Lower lobe of right lung (tissue), 2 donors: ENCODE measurements at regions not wholly inside any gene's neighbourhood (a gene's known extent, or its start where the extent isn't known, plus 50 kb on each side); places are given as distances from the start of the nearest gene placed in this dataset.
"Not testable (repeated sequence)": the region's sequence is repeated elsewhere in the genome, so short reads cannot be mapped to it uniquely, and the experiment has no call there.

ENCODE experiments used
- ATAC-seq, 2 donors: fragments of 200-7000 bp; cut with Tn5 transposase; one replicate each; pipeline ENCODE4 v1.9.1; 2020 to 2022; ENCODE audit warnings: mild to moderate bottlenecking in 2 of 2, moderate library complexity in 2 of 2
- DNase-seq: peaks from one replicate; pipeline ENCODE4 v3.0.0-alpha.2; 2020
- H3K27ac ChIP-seq: fragments of 200-600 bp; one replicate; pipeline ENCODE4 v1.8.0; 2022
- H3K27me3 ChIP-seq: fragments of 200-600 bp; one replicate; pipeline ENCODE4 v1.8.0; 2022; ENCODE audit warnings: low read depth
- H3K36me3 ChIP-seq: fragments of 200-600 bp; one replicate; pipeline ENCODE4 v1.8.0; 2022; ENCODE audit warnings: mild to moderate bottlenecking
- H3K4me1 ChIP-seq: fragments of 200-600 bp; one replicate; pipeline ENCODE4 v1.8.0; 2022
- H3K4me3 ChIP-seq: fragments of 200-600 bp; one replicate; pipeline ENCODE4 v1.8.0; 2022; ENCODE audit warnings: mild to moderate bottlenecking
- H3K9me3 ChIP-seq: fragments of 200-600 bp; one replicate; pipeline ENCODE4 v1.8.0; 2022
- CTCF ChIP-seq: fragments of 200-600 bp; IDR thresholded peaks from one replicate; pipeline ENCODE4 v1.8.0; 2022; ENCODE audit warnings: antibody characterized with exemption, mild to moderate bottlenecking
- intact Hi-C: fragments of 100-400 bp; cut with DNase I; formaldehyde crosslinking; loops from one replicate; pipeline ENCODE4 v1.11.0; 2022
- donor health status: DM: no; HTN: yes; CAD: no; lungs with severe emphysema.

GRCh38 chr2:190150413-190150812, 87.9 kb upstream of the MSTN start:
- H3K4me3 ChIP-seq = no peak overlapping the region
- intact Hi-C loops = no loop called here
- DNase-seq = no peak
- ATAC-seq = no peak
- no peak overlapping the region for H3K27ac ChIP-seq
- no peaks in the 10 kb centered on the region for H3K27me3 ChIP-seq
- H3K4me1 ChIP-seq = no peaks in the 10 kb centered on the region
- H3K9me3 ChIP-seq = no peaks in the 10 kb centered on the region
- TF ChIP-seq CTCF = no peak
- no peaks in the 10 kb centered on the region for H3K36me3 ChIP-seq

- H3K9me3 ChIP-seq = no peaks in the 10 kb centered on the region
- DNase-seq (no peak), ATAC-seq (no peak)
- H3K27me3 ChIP-seq = no peaks in the 10 kb centered on the region
- H3K4me1 ChIP-seq = no peaks in the 10 kb centered on the region
- intact Hi-C loops = no loop called here
- H3K36me3 ChIP-seq = no peaks in the 10 kb centered on the region
- no peak overlapping the region for H3K27ac ChIP-seq
- no peak for TF ChIP-seq CTCF
- no peak overlapping the region for H3K4me3 ChIP-seq
These were observed 87.4 kb upstream of the MSTN start for GRCh38 chr2:190149908-190150307.

- H3K4me1 ChIP-seq = no peaks in the 10 kb centered on the region
- ATAC-seq (no peak), DNase-seq (no peak)
- intact Hi-C loops = no loop called here
- no peaks in the 10 kb centered on the region for H3K36me3 ChIP-seq
- no peak overlapping the region for H3K27ac ChIP-seq
- H3K27me3 ChIP-seq = no peaks in the 10 kb centered on the region
- TF ChIP-seq CTCF = no peak
- H3K9me3 ChIP-seq = no peaks in the 10 kb centered on the region
- no peak overlapping the region for H3K4me3 ChIP-seq
These were observed 86.7 kb upstream of the MSTN start for GRCh38 chr2:190149200-190149599.

- H3K4me1 ChIP-seq, H3K9me3 ChIP-seq, DNase-seq, H3K4me3 ChIP-seq, intact Hi-C loops, H3K36me3 ChIP-seq, ATAC-seq, H3K27me3 ChIP-seq, H3K27ac ChIP-seq: not testable (repeated sequence)
These were observed 83.6 kb upstream of the MSTN start for GRCh38 chr2:190146109-190146508.

GRCh38 chr2:190140474-190140873, 77.9 kb upstream of the MSTN start:
- intact Hi-C loops, ATAC-seq, DNase-seq, H3K9me3 ChIP-seq, H3K27ac ChIP-seq, H3K27me3 ChIP-seq, H3K4me3 ChIP-seq, H3K36me3 ChIP-seq, H3K4me1 ChIP-seq: not testable (repeated sequence)

GRCh38 chr2:190139371-190139770, 76.8 kb upstream of the MSTN start:
- no peak for TF ChIP-seq CTCF
- ATAC-seq (no peak), DNase-seq (no peak)
- no peaks in the 10 kb centered on the region for H3K4me1 ChIP-seq
- H3K9me3 ChIP-seq = no peaks in the 10 kb centered on the region
- H3K27me3 ChIP-seq = no peaks in the 10 kb centered on the region
- no peak overlapping the region for H3K4me3 ChIP-seq
- intact Hi-C loops = no loop called here
- H3K27ac ChIP-seq = no peak overlapping the region
- no peaks in the 10 kb centered on the region for H3K36me3 ChIP-seq

GRCh38 chr2:190138032-190138431, 75.5 kb upstream of the MSTN start:
- ATAC-seq (no peak), DNase-seq (no peak)
- Histone ChIP-seq H3K27ac (no peak overlapping the region), H3K9me3 (no peaks in the 10 kb centered on the region), H3K36me3 (no peaks in the 10 kb centered on the region), H3K4me3 (no peak overlapping the region), H3K4me1 (no peaks in the 10 kb centered on the region), H3K27me3 (no peaks in the 10 kb centered on the region)
- TF ChIP-seq CTCF = no peak
- intact Hi-C loops = no loop called here
